Colonic mucosa (tissue), 4 donors: ENCODE measurements at regions not wholly inside any gene's neighbourhood (a gene's known extent, or its start where the extent isn't known, plus 50 kb on each side); places are given as distances from the start of the nearest gene placed in this dataset.

ENCODE experiments used
- DNase-seq: peaks from one replicate; pipeline ENCODE4 v3.0.0-alpha.2; 2020
- H3K27ac ChIP-seq: fragments of 200-600 bp; one replicate; pipeline ENCODE4 v1.8.0; 2021
- H3K27me3 ChIP-seq: fragments of 200-600 bp; one replicate; pipeline ENCODE4 v1.8.0; 2021
- H3K36me3 ChIP-seq: fragments of 200-600 bp; one replicate; pipeline ENCODE4 v1.8.0; 2021
- H3K4me1 ChIP-seq: fragments of 200-600 bp; one replicate; pipeline ENCODE4 v1.8.0; 2021; ENCODE audit warnings: mild to moderate bottlenecking
- H3K4me3 ChIP-seq: fragments of 200-600 bp; one replicate; pipeline ENCODE4 v1.8.0; 2021
- H3K9ac ChIP-seq, 2 donors: one replicate each; pipeline ENCODE4 v1.7.0; 2013; ENCODE audit warnings: control low read depth in 2 of 2, low read depth in 2 of 2, low read length in 2 of 2
- H3K9me3 ChIP-seq: fragments of 200-600 bp; one replicate; pipeline ENCODE4 v1.8.0; 2021
- CTCF ChIP-seq: fragments of 200-600 bp; IDR thresholded peaks from one replicate; pipeline ENCODE4 v1.8.0; 2022; ENCODE audit warnings: antibody characterized with exemption, mild to moderate bottlenecking
- intact Hi-C: fragments of 100-400 bp; cut with DNase I; formaldehyde crosslinking; loops from one replicate; pipeline ENCODE4 v1.14.1; 2022
- donor health status: healthy.
- donor health status: DM: no; HTN: no; CAD: no.
- donor health status: DM: no; HTN: no; CAD: no.

GRCh38 chr5:175813943-175814630 is 57.3 kb upstream of the CPLX2 start:
- Histone ChIP-seq H3K4me1 (no peaks in the 10 kb centered on the region), H3K9ac (no peak overlapping the region), H3K27ac (no peak overlapping the region), H3K9me3 (no peaks in the 10 kb centered on the region), H3K4me3 (no peak overlapping the region), H3K27me3 (no peaks in the 10 kb centered on the region), H3K36me3 (no peaks in the 10 kb centered on the region)
- intact Hi-C loops = no loop called here
- no peak for TF ChIP-seq CTCF
- no peak for DNase-seq

- Histone ChIP-seq H3K36me3 (no peaks in the 10 kb centered on the region), H3K9ac (no peak overlapping the region), H3K4me3 (no peak overlapping the region), H3K4me1 (no peaks in the 10 kb centered on the region), H3K9me3 (no peaks in the 10 kb centered on the region), H3K27me3 (no peaks in the 10 kb centered on the region), H3K27ac (no peak overlapping the region)
- intact Hi-C loops = no loop called here
- TF ChIP-seq CTCF = no peak
- no peak for DNase-seq
Observed at GRCh38 chr5:175814691-175815090, 56.7 kb upstream of the CPLX2 start.

- Histone ChIP-seq H3K9ac (no peak overlapping the region), H3K4me1 (no peaks in the 10 kb centered on the region), H3K36me3 (no peaks in the 10 kb centered on the region), H3K27ac (no peak overlapping the region), H3K27me3 (no peaks in the 10 kb centered on the region), H3K9me3 (no peaks in the 10 kb centered on the region), H3K4me3 (no peak overlapping the region)
- no peak for DNase-seq
- TF ChIP-seq CTCF = no peak
- intact Hi-C loops = no loop called here
Observed at GRCh38 chr5:175815126-175815913, 56.1 kb upstream of the CPLX2 start.

- Histone ChIP-seq H3K4me3 (no peak overlapping the region), H3K27me3 (no peaks in the 10 kb centered on the region), H3K36me3 (no peaks in the 10 kb centered on the region), H3K9ac (no peak overlapping the region), H3K4me1 (no peaks in the 10 kb centered on the region), H3K27ac (no peak overlapping the region), H3K9me3 (no peaks in the 10 kb centered on the region)
- no peak for TF ChIP-seq CTCF
- no peak for DNase-seq
- intact Hi-C loops = no loop called here
Observed at GRCh38 chr5:175816348-175816747, 55.0 kb upstream of the CPLX2 start.

GRCh38 chr5:175819090-175819425 is 52.3 kb upstream of the CPLX2 start:
- TF ChIP-seq CTCF = no peak
- H3K27ac ChIP-seq = no peak overlapping the region
- H3K9ac ChIP-seq = no peak overlapping the region
- DNase-seq = no peak
- H3K4me1 ChIP-seq = no peaks in the 10 kb centered on the region
- H3K36me3 ChIP-seq = no peaks in the 10 kb centered on the region
- no peak overlapping the region for H3K4me3 ChIP-seq
- no peaks in the 10 kb centered on the region for H3K9me3 ChIP-seq
- no peaks in the 10 kb centered on the region for H3K27me3 ChIP-seq
- intact Hi-C loops = no loop called here
